H9 (cell line): ENCODE measurements at regions not wholly inside any gene's neighbourhood (a gene's known extent, or its start where the extent isn't known, plus 50 kb on each side); places are given as distances from the start of the nearest gene placed in this dataset.

Experiments used
- DNase-seq: peaks from one replicate; pipeline ENCODE4 v3.0.0-alpha.2; 2017
- H2AFZ ChIP-seq: one replicate; pipeline ENCODE4 v1.6.1; 2013; ENCODE audit warnings: mild to moderate bottlenecking, low read length, control low read depth, moderate library complexity
- H2AK5ac ChIP-seq: 2 replicates; pipeline ENCODE4 v1.6.1; 2013; ENCODE audit warnings: low read length, control low read depth, mixed read lengths; ENCODE audit not compliant: insufficient read length
- H2BK120ac ChIP-seq: one replicate; pipeline ENCODE4 v1.6.1; 2013; ENCODE audit warnings: low read depth, mild to moderate bottlenecking, low read length, control low read depth, inconsistent platforms; ENCODE audit not compliant: poor library complexity, severe bottlenecking
- H2BK12ac ChIP-seq: 2 replicates; pipeline ENCODE4 v1.6.1; 2013; ENCODE audit warnings: low read length, control low read depth, mixed read lengths, low read depth; ENCODE audit not compliant: insufficient read length
- H2BK15ac ChIP-seq: 2 replicates; pipeline ENCODE4 v1.6.1; 2013; ENCODE audit warnings: low read depth, low read length, control low read depth
- H2BK20ac ChIP-seq: one replicate; pipeline ENCODE4 v1.6.1; 2013; ENCODE audit warnings: low read depth, mild to moderate bottlenecking, low read length, control low read depth, inconsistent platforms; ENCODE audit not compliant: poor library complexity, severe bottlenecking
- H2BK5ac ChIP-seq: 2 replicates; pipeline ENCODE4 v1.6.1; 2013; ENCODE audit warnings: low read length, control low read depth, mixed read lengths; ENCODE audit not compliant: insufficient read length
- H3K14ac ChIP-seq: 2 replicates; pipeline ENCODE4 v1.6.1; 2013; ENCODE audit warnings: low read length, control low read depth; ENCODE audit not compliant: insufficient read depth
- H3K18ac ChIP-seq: 2 replicates; pipeline ENCODE4 v1.6.1; 2013; ENCODE audit warnings: low read depth, mild to moderate bottlenecking, mixed read lengths, low read length, control low read depth; ENCODE audit not compliant: insufficient read length
- H3K23ac ChIP-seq: 2 replicates; pipeline ENCODE4 v1.6.1; 2013; ENCODE audit warnings: low read length, control low read depth, mixed read lengths, low read depth; ENCODE audit not compliant: insufficient read length
- H3K23me2 ChIP-seq: 2 replicates; pipeline ENCODE4 v1.6.1; 2013; ENCODE audit warnings: low read depth, mild to moderate bottlenecking, mixed read lengths, low read length, control low read depth; ENCODE audit not compliant: insufficient read length, poor library complexity, severe bottlenecking
- H3K27ac ChIP-seq: 2 replicates; pipeline ENCODE4 v1.5.1; 2013; ENCODE audit warnings: low read length, control low read depth, mixed read lengths, low read depth; ENCODE audit not compliant: insufficient read length
- H3K27me3 ChIP-seq: 2 replicates; pipeline ENCODE4 v1.6.1; 2013; ENCODE audit warnings: low read length, control low read depth, inconsistent platforms; ENCODE audit not compliant: insufficient read depth
- H3K4ac ChIP-seq: 2 replicates; pipeline ENCODE4 v1.6.1; 2013; ENCODE audit warnings: low read depth, mild to moderate bottlenecking, control low read depth, inconsistent platforms, low read length, moderate library complexity
- H3K4me1 ChIP-seq: 2 replicates; pipeline ENCODE4 v1.6.1; 2013; ENCODE audit warnings: low read length, control low read depth, inconsistent platforms; ENCODE audit not compliant: insufficient read depth
- H3K4me2 ChIP-seq: 2 replicates; pipeline ENCODE4 v1.6.1; 2013; ENCODE audit warnings: low read length, control low read depth, mixed read lengths; ENCODE audit not compliant: insufficient read length, insufficient read depth
- H3K56ac ChIP-seq: 2 replicates; pipeline ENCODE4 v1.6.1; 2013; ENCODE audit warnings: low read depth, mild to moderate bottlenecking, mixed read lengths, low read length, control low read depth; ENCODE audit not compliant: insufficient read length
- H3K79me1 ChIP-seq: 2 replicates; pipeline ENCODE4 v1.6.1; 2013; ENCODE audit warnings: low read depth, mild to moderate bottlenecking, moderate library complexity, low read length, control low read depth, inconsistent platforms; ENCODE audit not compliant: insufficient read depth, poor library complexity, severe bottlenecking
- H3K79me2 ChIP-seq: 2 replicates; pipeline ENCODE4 v1.6.1; 2013; ENCODE audit warnings: low read length, control low read depth, inconsistent platforms; ENCODE audit not compliant: insufficient read depth
- H3K9ac ChIP-seq: 2 replicates; pipeline ENCODE4 v1.6.1; 2013; ENCODE audit warnings: low read length, control low read depth, mixed read lengths; ENCODE audit not compliant: insufficient read length; ENCODE audit errors: extremely low read depth
- H3K9me3 ChIP-seq: one replicate; pipeline ENCODE4 v1.6.1; 2013; ENCODE audit warnings: low read depth, low read length, inconsistent platforms; ENCODE audit not compliant: control insufficient read depth
- H3T11ph ChIP-seq: one replicate; pipeline ENCODE4 v1.6.1; 2013; ENCODE audit warnings: mild to moderate bottlenecking, low read length, control low read depth, inconsistent platforms
- H4K20me1 ChIP-seq: one replicate; pipeline ENCODE4 v1.6.1; 2013; ENCODE audit not compliant: control insufficient read depth, insufficient read length, insufficient read depth
- H4K5ac ChIP-seq: 2 replicates; pipeline ENCODE4 v1.6.1; 2013; ENCODE audit warnings: low read depth, mild to moderate bottlenecking, mixed read lengths, low read length, control low read depth; ENCODE audit not compliant: insufficient read length
- H4K8ac ChIP-seq: replicated peaks from 2 replicates; pipeline ENCODE4 v1.6.1; 2013; ENCODE audit warnings: low read length, control low read depth, mixed read lengths, low read depth; ENCODE audit not compliant: insufficient read length
- H4K91ac ChIP-seq: 2 replicates; pipeline ENCODE4 v1.6.1; 2013; ENCODE audit warnings: low read depth, mild to moderate bottlenecking, moderate library complexity, mixed read lengths, low read length, control low read depth; ENCODE audit not compliant: insufficient read length
- H3K27ac Mint-ChIP-seq, 3 experiments: 2 replicates in 2 of 3; 3 replicates in 1 of 3; pipeline ENCODE4 v1.8.0; 2020 to 2021; ENCODE audit warnings: mixed read lengths in 3 of 3, mild to moderate bottlenecking in 1 of 3, moderate library complexity in 1 of 3
- H3K27me3 Mint-ChIP-seq: 2 replicates; pipeline ENCODE4 v1.8.0; 2021; ENCODE audit warnings: low read depth, mild to moderate bottlenecking, moderate library complexity, mixed read lengths
- H3K36me3 Mint-ChIP-seq, 3 experiments: 2 replicates in 2 of 3; 3 replicates in 1 of 3; pipeline ENCODE4 v1.8.0; 2020 to 2021; ENCODE audit warnings: low read depth in 3 of 3, mixed read lengths in 3 of 3; ENCODE audit not compliant: insufficient read depth in 1 of 3
- H3K4me1 Mint-ChIP-seq, 2 experiments: 2 replicates each; pipeline ENCODE4 v1.8.0; 2020; ENCODE audit warnings: mixed read lengths in 2 of 2
- H3K4me3 Mint-ChIP-seq, 2 experiments: 2 replicates in 1 of 2; 3 replicates in 1 of 2; pipeline ENCODE4 v1.8.0; 2020 to 2021; ENCODE audit warnings: mild to moderate bottlenecking in 2 of 2, mixed read lengths in 2 of 2, moderate library complexity in 1 of 2
- H3K9me3 Mint-ChIP-seq, 2 experiments: 2 replicates in 1 of 2; 3 replicates in 1 of 2; pipeline ENCODE4 v1.8.0; 2020; ENCODE audit warnings: mild to moderate bottlenecking in 2 of 2, mixed read lengths in 2 of 2, moderate library complexity in 1 of 2
- CTCF ChIP-seq: fragments of 200-600 bp; sonication (generic); conservative IDR thresholded peaks from 3 replicates; pipeline ENCODE4 v1.8.0; 2021; ENCODE audit warnings: antibody characterized with exemption, mild to moderate bottlenecking
- WGBS: extraction: QIAGEN DNeasy Blood & Tissue Kit; methylation state at CpG from one replicate; pipeline ENCODE4 v1.1.7; 2013; ENCODE audit warnings: missing lambda C conversion rate, low lambda C conversion rate, mixed read lengths; ENCODE audit not compliant: insufficient read length; ENCODE audit errors: extremely low coverage; 5-methylcytosine and 5-hydroxymethylcytosine counted together

GRCh38 chr18:39636931-39637330 lies 2071.3 kb upstream of the CELF4 start:
- H3K27ac Mint-ChIP-seq = no peak overlapping the region
- Histone ChIP-seq H3K56ac (no peak overlapping the region), H4K20me1 (no peaks in the 10 kb centered on the region), H3T11ph (no peak overlapping the region), H3K23ac (no peak overlapping the region), H4K91ac (no peak overlapping the region), H4K8ac (no peak overlapping the region), H3K18ac (no peak overlapping the region), H3K23me2 (no peaks in the 10 kb centered on the region), H2BK15ac (no peak overlapping the region), H3K9ac (no peak overlapping the region), H3K4me1 (peaks cover 3% of the 10 kb centered on the region; the same call in 1 of the 2 replicates), H2BK20ac (no peak overlapping the region), H3K4ac (no peak overlapping the region), H3K14ac (no peak overlapping the region), H3K27me3 (no peaks in the 10 kb centered on the region), H3K79me2 (no peaks in the 10 kb centered on the region), H2BK5ac (no peak overlapping the region), H3K27ac (no peak overlapping the region), H2BK120ac (no peak overlapping the region), H2AFZ (no peak overlapping the region), H3K4me2 (no peak overlapping the region), H4K5ac (no peak overlapping the region), H3K9me3 (no peaks in the 10 kb centered on the region), H3K79me1 (no peaks in the 10 kb centered on the region), H2AK5ac (no peak overlapping the region), H2BK12ac (no peak overlapping the region)
- no peak for TF ChIP-seq CTCF
- H3K36me3 Mint-ChIP-seq = peaks cover 0 to 5% (median 0%) of the 10 kb centered on the region in 3 experiments; a peak in 4 of 7 replicates
- no peaks in the 10 kb centered on the region for H3K27me3 Mint-ChIP-seq
- no CpG with 5 or more reads among the region's 1 CpG for WGBS
- no peak for DNase-seq
- H3K9me3 Mint-ChIP-seq = peaks cover 0 to 3% of the 10 kb centered on the region in 2 experiments; a peak in 1 of 5 replicates
- no peak overlapping the region for H3K4me3 Mint-ChIP-seq
- peaks cover 15 to 18% of the 10 kb centered on the region in 2 experiments for H3K4me1 Mint-ChIP-seq
